ENCODE measurements at regions not wholly inside any gene's neighbourhood (a gene's known extent, or its start where the extent isn't known, plus 50 kb on each side); places are given as distances from the start of the nearest gene placed in this dataset.

- in situ Hi-C loops (cut with MboI; ENCODE audit: low sequenced_read_pairs in 4 of 4), result loop anchor here in 2 of 4 donors (10.0 to 25.0 kb wide), 2 partner anchors 608 to 616 kb away; no protein-coding TSS in a partner anchor
- intact Hi-C loops (cut with DNase I; ENCODE audit: low total_unique reads), result no loop called here
Measured at GRCh38 chr9:71253011-71253410, 131.6 kb upstream of the TRPM3 start.

GRCh38 chr9:71250581-71250980, 129.2 kb upstream of the TRPM3 start:
- intact Hi-C loops (cut with DNase I; ENCODE audit: low total_unique reads), result no loop called here
- H3K36me3 ChIP-seq, result no peaks in the 10 kb centered on the region
- no peak for ATAC-seq
- no peak for DNase-seq
- H3K27ac ChIP-seq, result no peak overlapping the region
- no peaks in the 10 kb centered on the region for H3K9me3 ChIP-seq
- H3K27me3 ChIP-seq, result no peaks in the 10 kb centered on the region
- TF ChIP-seq CTCF (IDR thresholded peaks at IDR 0.05 in 4 of 5, conservative IDR thresholded peaks at IDR 0.05 in 1 of 5) (no peak), POLR2A (IDR thresholded peaks at IDR 0.05) (no peak)
- in situ Hi-C loops (cut with MboI; ENCODE audit: low sequenced_read_pairs in 4 of 4), result loop anchor here in 2 of 4 donors (10.0 to 25.0 kb wide), 2 partner anchors 606 to 613 kb away; no protein-coding TSS in a partner anchor
- no peak overlapping the region for H3K4me3 ChIP-seq
- H3K4me1 ChIP-seq, result no peaks in the 10 kb centered on the region

More at GRCh38 chr9:71253011-71253410, 131.6 kb upstream of the TRPM3 start:
- DNase-seq (no peak), ATAC-seq (no peak)
- Histone ChIP-seq H3K27ac (no peak overlapping the region), H3K4me3 (no peak overlapping the region), H3K9me3 (no peaks in the 10 kb centered on the region), H3K4me1 (no peaks in the 10 kb centered on the region), H3K36me3 (no peaks in the 10 kb centered on the region), H3K27me3 (no peaks in the 10 kb centered on the region)
- no peak for TF ChIP-seq CTCF (IDR thresholded peaks at IDR 0.05 in 4 of 5, conservative IDR thresholded peaks at IDR 0.05 in 1 of 5)
- no peak for TF ChIP-seq POLR2A (IDR thresholded peaks at IDR 0.05)

GRCh38 chr9:71249729-71250317, 128.4 kb upstream of the TRPM3 start:
- H3K9me3 ChIP-seq, result no peaks in the 10 kb centered on the region
- H3K27ac ChIP-seq, result no peak overlapping the region
- no peaks in the 10 kb centered on the region for H3K4me1 ChIP-seq
- in situ Hi-C loops (cut with MboI; ENCODE audit: low sequenced_read_pairs in 4 of 4), result loop anchor here (5.0 to 25.0 kb wide), 4 partner anchors 588 to 613 kb away; no protein-coding TSS in a partner anchor
- ATAC-seq (peak in 1 of 2 donors; percentile 71), DNase-seq (no peak)
- no peaks in the 10 kb centered on the region for H3K36me3 ChIP-seq
- no peaks in the 10 kb centered on the region for H3K27me3 ChIP-seq
- H3K4me3 ChIP-seq, result no peak overlapping the region
- intact Hi-C loops (cut with DNase I; ENCODE audit: low total_unique reads), result no loop called here
- TF ChIP-seq POLR2A (IDR thresholded peaks at IDR 0.05) (no peak), CTCF (IDR thresholded peaks at IDR 0.05 in 4 of 5, conservative IDR thresholded peaks at IDR 0.05 in 1 of 5) (peak in 3 of 5 experiments; percentile 10 to 53 (median 47))

- in situ Hi-C loops (cut with MboI; ENCODE audit: low sequenced_read_pairs in 4 of 4) (loop anchor here in 2 of 4 donors (5.0 to 25.0 kb wide), 2 partner anchors 583 to 603 kb away; no protein-coding TSS in a partner anchor), intact Hi-C loops (cut with DNase I; ENCODE audit: low total_unique reads) (no loop called here)
- no peak for DNase-seq
Measured at GRCh38 chr9:71245651-71246050, 124.2 kb upstream of the TRPM3 start.

More at GRCh38 chr9:71245651-71246050, 124.2 kb upstream of the TRPM3 start:
- no peaks in the 10 kb centered on the region for H3K27me3 ChIP-seq
- H3K4me3 ChIP-seq, result no peak overlapping the region
- no peak overlapping the region for H3K27ac ChIP-seq
- TF ChIP-seq POLR2A (IDR thresholded peaks at IDR 0.05) (no peak), CTCF (IDR thresholded peaks at IDR 0.05 in 4 of 5, conservative IDR thresholded peaks at IDR 0.05 in 1 of 5) (no peak)
- no peaks in the 10 kb centered on the region for H3K36me3 ChIP-seq
- H3K9me3 ChIP-seq, result no peaks in the 10 kb centered on the region
- H3K4me1 ChIP-seq, result no peaks in the 10 kb centered on the region
- no peak for ATAC-seq
